ENCODE measurements at regions not wholly inside any gene's neighbourhood (a gene's known extent, or its start where the extent isn't known, plus 50 kb on each side); places are given as distances from the start of the nearest gene placed in this dataset.

DNA sequence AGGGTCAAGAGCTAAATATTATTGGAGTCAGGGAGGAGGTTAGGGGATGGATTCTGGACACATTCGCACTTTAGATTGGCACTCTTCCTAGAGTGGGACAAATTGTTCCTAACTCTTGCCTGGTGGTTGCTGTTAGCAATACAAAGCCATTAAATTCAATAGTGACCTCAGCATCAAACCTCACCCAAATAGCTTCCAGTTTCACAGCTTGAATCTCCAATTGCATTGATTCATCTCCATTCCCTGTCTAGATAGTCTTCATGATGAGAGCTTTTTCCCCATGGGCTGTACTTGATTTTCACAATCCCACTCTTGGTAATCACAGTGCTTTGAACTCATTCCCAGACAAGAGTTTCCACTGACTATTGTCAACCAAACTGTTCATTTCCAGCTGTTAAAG, 585.9 kb upstream of the SYT4 start:
- Mint-ChIP-seq H3K4me1 (no peaks in the 10 kb centered on the region), H3K4me3 (no peak overlapping the region), H3K9me3 (no peaks in the 10 kb centered on the region), H3K36me3 (ENCODE audit: low read depth) (no peaks in the 10 kb centered on the region), H3K27ac (no peak overlapping the region), H3K27me3 (no peaks in the 10 kb centered on the region)
- DNase-seq (no peak), ATAC-seq (ENCODE audit: low read depth) (no peak)
- POLR2A ChIA-PET = no interaction called here
- intact Hi-C loops (cut with micrococcal nuclease) = no loop called here
- TF ChIP-seq, protein P1, sequence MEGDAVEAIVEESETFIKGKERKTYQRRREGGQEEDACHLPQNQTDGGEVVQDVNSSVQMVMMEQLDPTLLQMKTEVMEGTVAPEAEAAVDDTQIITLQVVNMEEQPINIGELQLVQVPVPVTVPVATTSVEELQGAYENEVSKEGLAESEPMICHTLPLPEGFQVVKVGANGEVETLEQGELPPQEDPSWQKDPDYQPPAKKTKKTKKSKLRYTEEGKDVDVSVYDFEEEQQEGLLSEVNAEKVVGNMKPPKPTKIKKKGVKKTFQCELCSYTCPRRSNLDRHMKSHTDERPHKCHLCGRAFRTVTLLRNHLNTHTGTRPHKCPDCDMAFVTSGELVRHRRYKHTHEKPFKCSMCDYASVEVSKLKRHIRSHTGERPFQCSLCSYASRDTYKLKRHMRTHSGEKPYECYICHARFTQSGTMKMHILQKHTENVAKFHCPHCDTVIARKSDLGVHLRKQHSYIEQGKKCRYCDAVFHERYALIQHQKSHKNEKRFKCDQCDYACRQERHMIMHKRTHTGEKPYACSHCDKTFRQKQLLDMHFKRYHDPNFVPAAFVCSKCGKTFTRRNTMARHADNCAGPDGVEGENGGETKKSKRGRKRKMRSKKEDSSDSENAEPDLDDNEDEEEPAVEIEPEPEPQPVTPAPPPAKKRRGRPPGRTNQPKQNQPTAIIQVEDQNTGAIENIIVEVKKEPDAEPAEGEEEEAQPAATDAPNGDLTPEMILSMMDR (IDR thresholded peaks at IDR 0.05) = no peak
- CTCF ChIA-PET = no interaction called here

DNA sequence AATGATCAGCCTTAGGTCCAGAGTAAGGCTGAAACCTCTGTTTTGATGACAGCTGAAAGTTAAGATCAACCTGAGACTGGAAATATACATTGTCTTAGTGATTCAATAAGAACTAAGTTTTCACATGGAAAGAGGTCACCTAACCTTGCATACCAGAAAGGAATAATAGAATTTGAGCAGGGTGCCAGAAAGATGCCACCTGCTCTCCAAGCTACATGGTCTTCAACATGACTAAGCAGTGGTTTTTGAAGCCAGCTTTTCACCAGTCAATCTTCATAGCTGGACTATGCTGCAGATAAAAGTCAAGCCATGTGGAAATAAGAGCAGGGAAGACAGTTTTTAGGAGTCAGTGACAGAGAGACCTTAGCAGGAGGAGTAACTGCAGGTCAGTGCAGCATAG, 589.4 kb upstream of the SYT4 start:
- CTCF ChIA-PET = no interaction called here
- Mint-ChIP-seq H3K27ac (no peak overlapping the region), H3K9me3 (no peaks in the 10 kb centered on the region), H3K4me3 (no peak overlapping the region), H3K36me3 (ENCODE audit: low read depth) (no peaks in the 10 kb centered on the region), H3K4me1 (no peaks in the 10 kb centered on the region), H3K27me3 (no peaks in the 10 kb centered on the region)
- intact Hi-C loops (cut with micrococcal nuclease) = no loop called here
- ATAC-seq (ENCODE audit: low read depth) (no peak), DNase-seq (no peak)
- TF ChIP-seq, protein P1 (IDR thresholded peaks at IDR 0.05) = no peak
- POLR2A ChIA-PET = no interaction called here

DNA sequence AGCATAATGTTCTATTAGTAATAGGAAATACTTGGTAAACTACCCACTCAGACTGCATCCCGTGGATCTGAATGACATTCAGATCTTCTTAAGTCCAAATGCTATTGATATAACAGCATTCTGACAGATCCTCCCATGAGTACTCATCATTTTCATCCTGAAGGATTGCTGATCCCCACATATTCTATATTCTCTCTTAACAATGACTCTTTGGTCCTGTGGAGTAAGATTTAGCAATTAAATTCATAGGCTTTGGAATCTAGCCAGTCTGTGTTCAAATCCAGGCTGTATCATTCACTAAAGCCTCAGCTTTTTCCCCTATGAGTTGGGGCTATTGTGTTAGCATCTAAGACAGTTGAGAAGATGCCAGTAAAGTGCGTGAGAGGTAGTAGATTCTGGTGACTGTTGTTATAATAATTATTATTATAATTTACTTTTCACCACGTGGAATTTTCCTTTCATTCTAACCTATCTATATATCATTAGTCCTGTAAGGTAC, 591.3 kb upstream of the SYT4 start:
- CTCF ChIA-PET = no interaction called here
- TF ChIP-seq, protein P1 (IDR thresholded peaks at IDR 0.05) = no peak
- ATAC-seq (ENCODE audit: low read depth) (no peak), DNase-seq (no peak)
- H3K4me1 Mint-ChIP-seq = no peaks in the 10 kb centered on the region
- intact Hi-C loops (cut with micrococcal nuclease) = no loop called here
- no peaks in the 10 kb centered on the region for H3K27me3 Mint-ChIP-seq
- H3K4me3 Mint-ChIP-seq = no peak overlapping the region
- no peaks in the 10 kb centered on the region for H3K9me3 Mint-ChIP-seq
- POLR2A ChIA-PET = no interaction called here
- H3K27ac Mint-ChIP-seq = no peak overlapping the region
- H3K36me3 Mint-ChIP-seq (ENCODE audit: low read depth) = no peaks in the 10 kb centered on the region

DNA sequence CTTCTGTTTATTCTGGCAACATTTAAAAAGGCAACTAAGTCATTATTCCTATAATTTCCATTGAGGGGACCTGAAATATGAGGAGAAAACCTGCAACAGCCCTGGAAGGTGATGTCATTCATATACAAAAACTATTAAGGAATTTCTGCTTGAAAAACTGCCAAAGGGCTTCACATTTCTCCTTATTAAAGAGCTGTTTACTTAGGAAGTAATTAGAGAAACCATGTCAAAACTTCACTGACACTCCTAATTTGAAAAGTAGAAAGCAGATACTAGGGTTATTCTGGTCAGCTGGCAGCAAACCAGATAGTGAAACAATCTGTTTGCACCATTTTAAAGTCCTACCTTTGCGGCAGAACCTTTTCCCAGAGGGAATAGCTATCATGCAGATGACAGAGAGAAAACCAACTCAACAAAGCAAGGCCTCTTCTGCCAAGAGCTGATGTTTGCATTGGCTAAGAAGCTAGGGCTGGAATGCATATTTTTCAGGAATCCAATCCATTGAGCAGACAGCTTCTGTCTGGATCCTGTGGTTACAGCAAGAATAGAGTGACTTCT, 592.2 kb upstream of the SYT4 start:
- Mint-ChIP-seq H3K36me3 (ENCODE audit: low read depth) (no peaks in the 10 kb centered on the region), H3K9me3 (no peaks in the 10 kb centered on the region), H3K4me3 (no peak overlapping the region)

DNA sequence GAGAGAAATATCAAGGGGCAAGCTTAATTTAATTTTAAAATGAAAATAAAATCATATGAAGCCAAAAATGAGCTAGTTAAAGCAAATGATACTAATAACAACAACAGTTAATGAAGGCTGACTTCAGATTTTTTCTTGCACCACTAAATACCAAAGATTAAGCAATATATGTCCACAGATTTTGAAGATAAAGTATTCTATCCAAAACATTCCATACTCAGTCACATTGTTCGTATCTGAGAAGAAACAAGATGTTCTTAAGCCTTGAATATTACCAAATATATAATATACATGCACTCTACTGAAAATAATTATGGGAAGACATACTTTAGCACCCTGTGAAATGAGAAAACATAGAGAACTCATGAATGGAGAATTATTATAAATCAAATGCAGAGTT, 593.3 kb upstream of the SYT4 start:
- DNase-seq (no peak), ATAC-seq (ENCODE audit: low read depth) (no peak)
- intact Hi-C loops (cut with micrococcal nuclease) = no loop called here
- ChIA-PET CTCF (no interaction called here), POLR2A (no interaction called here)
- Mint-ChIP-seq H3K27me3 (no peaks in the 10 kb centered on the region), H3K36me3 (ENCODE audit: low read depth) (no peaks in the 10 kb centered on the region), H3K4me1 (no peaks in the 10 kb centered on the region), H3K4me3 (no peak overlapping the region), H3K27ac (no peak overlapping the region), H3K9me3 (no peaks in the 10 kb centered on the region)
- TF ChIP-seq, protein P1 (IDR thresholded peaks at IDR 0.05) = no peak

More for the DNA sequence above, 592.2 kb upstream of the SYT4 start:
- intact Hi-C loops (cut with micrococcal nuclease) = no loop called here
- POLR2A ChIA-PET = no interaction called here
- DNase-seq (no peak), ATAC-seq (ENCODE audit: low read depth) (no peak)
- CTCF ChIA-PET = no interaction called here
- Mint-ChIP-seq H3K4me1 (no peaks in the 10 kb centered on the region), H3K27ac (no peak overlapping the region), H3K27me3 (no peaks in the 10 kb centered on the region)
- TF ChIP-seq, protein P1 (IDR thresholded peaks at IDR 0.05) = no peak

Measured in activated B cell treated with CpG ODN at 0.5 μM for 24 hours (primary cell).